WTC11 (cell line): ENCODE measurements at regions not wholly inside any gene's neighbourhood (a gene's known extent, or its start where the extent isn't known, plus 50 kb on each side); places are given as distances from the start of the nearest gene placed in this dataset.

ENCODE experiments used
- ATAC-seq: fragments of 200-7000 bp; cut with Tn5 transposase; 2 replicates; pipeline ENCODE4 v1.10.0; 2021; ENCODE audit warnings: mild to moderate bottlenecking, moderate library complexity
- CTCF ChIA-PET: fragments of 300-600 bp; sonication (Branson Sonifier 250); formaldehyde crosslinking; loops from one replicate; lab custom pipeline; 2021; ENCODE audit warnings: antibody characterized with exemption; lab: Charles Lee
- POLR2A ChIA-PET: fragments of 350-600 bp; sonication (Branson Sonifier 250); formaldehyde crosslinking; loops from one replicate; lab custom pipeline; 2021; ENCODE audit warnings: antibody characterized with exemption; lab: Charles Lee
- DNase-seq: peaks from one replicate; pipeline ENCODE4 v3.0.0; 2021; ENCODE audit warnings: low spot score
- H3K27ac Mint-ChIP-seq: 2 replicates; pipeline ENCODE4 v1.8.0; 2021; ENCODE audit warnings: mixed read lengths
- H3K27me3 Mint-ChIP-seq: 2 replicates; pipeline ENCODE4 v1.8.0; 2021; ENCODE audit warnings: low read depth, mild to moderate bottlenecking, moderate library complexity, mixed read lengths
- H3K36me3 Mint-ChIP-seq: 2 replicates; pipeline ENCODE4 v1.8.0; 2021; ENCODE audit warnings: mixed read lengths
- H3K4me1 Mint-ChIP-seq: 2 replicates; pipeline ENCODE4 v1.8.0; 2022; ENCODE audit warnings: mixed read lengths
- H3K4me3 Mint-ChIP-seq: 2 replicates; pipeline ENCODE4 v1.8.0; 2021; ENCODE audit warnings: mild to moderate bottlenecking, moderate library complexity, mixed read lengths
- H3K9me3 Mint-ChIP-seq: 2 replicates; pipeline ENCODE4 v1.8.0; 2021; ENCODE audit warnings: mixed read lengths
- CBFB ChIP-seq: sonication (generic); formaldehyde crosslinking; IDR thresholded peaks from 2 replicates; pipeline ENCODE4 v1.8.1; 2022; ENCODE audit warnings: mild to moderate bottlenecking, low read depth, missing genetic modification reagents
- GABPB1 ChIP-seq: sonication (generic); formaldehyde crosslinking; IDR thresholded peaks from 2 replicates; pipeline ENCODE4 v1.8.1; 2023; ENCODE audit warnings: mild to moderate bottlenecking, missing genetic modification reagents
- MLX ChIP-seq: sonication (generic); formaldehyde crosslinking; IDR thresholded peaks from 2 replicates; pipeline ENCODE4 v1.8.1; 2023; ENCODE audit warnings: mild to moderate bottlenecking, missing genetic modification reagents, moderate library complexity
- MXD4 ChIP-seq: fragments of 250-450 bp; sonication (Bioruptor Pico); IDR thresholded peaks from 2 replicates; pipeline ENCODE4 v1.8.0; 2021; ENCODE audit warnings: mild to moderate bottlenecking, moderate library complexity, borderline replicate concordance
- PRDM15 ChIP-seq: sonication (generic); formaldehyde crosslinking; IDR thresholded peaks from 2 replicates; pipeline ENCODE4 v1.8.0; 2022; ENCODE audit warnings: missing genetic modification reagents
- PREB ChIP-seq: sonication (generic); formaldehyde crosslinking; IDR thresholded peaks from 2 replicates; pipeline ENCODE4 v1.8.1; 2022; ENCODE audit warnings: mild to moderate bottlenecking, missing genetic modification reagents, moderate library complexity, borderline replicate concordance
- TCF7 ChIP-seq: sonication (generic); formaldehyde crosslinking; IDR thresholded peaks from 2 replicates; pipeline ENCODE4 v1.8.0; 2022; ENCODE audit warnings: mild to moderate bottlenecking, low read depth, missing genetic modification reagents, moderate library complexity
- ZNF121 ChIP-seq: sonication (generic); formaldehyde crosslinking; IDR thresholded peaks from 2 replicates; pipeline ENCODE4 v1.8.0; 2023; ENCODE audit warnings: missing genetic modification reagents
- ZNF138 ChIP-seq: sonication (generic); formaldehyde crosslinking; conservative IDR thresholded peaks from 2 replicates; pipeline ENCODE4 v1.8.1; 2022; ENCODE audit warnings: mild to moderate bottlenecking, moderate library complexity, missing genetic modification reagents
- ZNF219 ChIP-seq: sonication (generic); formaldehyde crosslinking; IDR thresholded peaks from 2 replicates; pipeline ENCODE4 v1.8.0; 2023; ENCODE audit warnings: missing genetic modification reagents, mild to moderate bottlenecking, borderline replicate concordance
- ZNF416 ChIP-seq: fragments of 250-450 bp; sonication (Bioruptor Pico); IDR thresholded peaks from 2 replicates; pipeline ENCODE4 v1.9.0; 2021; ENCODE audit warnings: mild to moderate bottlenecking, inconsistent platforms
- TF ChIP-seq, protein P1 (sequence below): fragments of 250-450 bp; sonication (Bioruptor Pico); IDR thresholded peaks from 2 replicates; pipeline ENCODE4 v1.9.0; 2021; ENCODE audit warnings: mild to moderate bottlenecking
- TF ChIP-seq, protein P2 (sequence below): sonication (generic); formaldehyde crosslinking; IDR thresholded peaks from 2 replicates; pipeline ENCODE4 v1.8.1; 2023; ENCODE audit warnings: mild to moderate bottlenecking, missing genetic modification reagents
- TF ChIP-seq, protein P3 (sequence below): sonication (generic); formaldehyde crosslinking; IDR thresholded peaks from 2 replicates; pipeline ENCODE4 v1.8.1; 2023; ENCODE audit warnings: mild to moderate bottlenecking, missing genetic modification reagents

DNA sequence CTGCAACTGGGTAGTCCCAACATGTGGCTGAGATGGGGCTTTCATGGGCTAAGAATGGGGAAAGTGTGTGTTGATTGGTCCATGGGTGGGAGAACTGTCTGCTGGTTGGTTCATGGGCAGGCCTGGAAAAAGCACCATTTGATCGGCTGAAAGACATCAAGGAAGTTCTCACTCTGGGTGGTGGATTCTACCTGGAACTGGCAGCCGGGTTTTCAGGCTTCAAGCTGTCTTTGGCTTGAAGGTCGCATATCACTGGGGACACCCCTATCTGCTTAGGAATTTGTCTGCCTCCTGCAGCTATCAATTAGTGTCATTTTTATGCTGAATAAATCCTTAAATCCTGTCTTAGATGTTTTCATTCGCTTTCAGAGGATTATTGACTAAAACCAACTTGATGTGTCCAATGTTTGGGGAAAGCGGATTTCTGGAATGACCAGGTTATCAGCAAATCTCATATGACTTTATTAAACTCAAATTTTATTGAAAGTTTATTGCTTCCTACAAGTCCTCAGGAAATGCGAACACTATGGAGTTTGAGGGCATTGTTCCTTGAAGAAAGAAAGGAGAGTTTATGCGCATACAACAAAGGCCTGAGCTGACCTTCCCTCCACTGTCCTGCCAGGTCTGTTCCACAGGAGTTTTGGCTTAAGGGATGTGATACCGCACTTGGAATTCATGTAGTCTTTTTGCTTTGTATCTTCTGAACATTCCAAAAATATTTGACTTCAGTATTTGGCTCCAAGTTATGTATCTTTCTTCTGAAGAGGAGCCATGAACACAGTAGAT lies 451.1 kb downstream of the TUSC1 start:
- Mint-ChIP-seq H3K9me3 (peaks cover 40% of the 10 kb centered on the region), H3K36me3 (peaks cover 43% of the 10 kb centered on the region), H3K27me3 (no peaks in the 10 kb centered on the region), H3K4me3 (no peak overlapping the region), H3K4me1 (peaks cover 15% of the 10 kb centered on the region), H3K27ac (peak overlapping the region; percentile 75)
- TF ChIP-seq PRDM15 (CRISPR knock-in tag): peak; percentile 55; the same call in 1 of the 2 replicates
- TF ChIP-seq, protein P1, sequence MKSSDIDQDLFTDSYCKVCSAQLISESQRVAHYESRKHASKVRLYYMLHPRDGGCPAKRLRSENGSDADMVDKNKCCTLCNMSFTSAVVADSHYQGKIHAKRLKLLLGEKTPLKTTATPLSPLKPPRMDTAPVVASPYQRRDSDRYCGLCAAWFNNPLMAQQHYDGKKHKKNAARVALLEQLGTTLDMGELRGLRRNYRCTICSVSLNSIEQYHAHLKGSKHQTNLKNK (CRISPR knock-in tag): no peak
- no peak for DNase-seq
- ChIA-PET POLR2A (interaction anchor here (0.5 kb wide), 1 partner anchor 10 kb away, joined by 3 read pairs; no protein-coding TSS in a partner anchor), CTCF (no interaction called here)
- peak; percentile 80 for ATAC-seq

GRCh38 chr9:25225938-25226760 lies 452.1 kb downstream of the TUSC1 start:
- H3K4me1 Mint-ChIP-seq: peaks cover 15% of the 10 kb centered on the region
- DNase-seq (no peak), ATAC-seq (no peak)
- CTCF ChIA-PET: no interaction called here
- POLR2A ChIA-PET: interaction anchor here (0.5 kb wide), 1 partner anchor 9 kb away, joined by 3 read pairs; no protein-coding TSS in a partner anchor
- peaks cover 34% of the 10 kb centered on the region for H3K9me3 Mint-ChIP-seq
- H3K4me3 Mint-ChIP-seq: no peak overlapping the region
- H3K27ac Mint-ChIP-seq: peak overlapping the region; percentile 75
- TF ChIP-seq CBFB (CRISPR knock-in tag) (no peak), ZNF219 (CRISPR knock-in tag) (no peak), ZNF121 (CRISPR knock-in tag) (peak; percentile 38; the same call in 1 of the 2 replicates), MXD4 (CRISPR knock-in tag) (no peak), GABPB1 (CRISPR knock-in tag) (no peak), ZNF138 (CRISPR knock-in tag) (no peak), ZNF416 (CRISPR knock-in tag) (no peak)
- H3K27me3 Mint-ChIP-seq: no peaks in the 10 kb centered on the region
- H3K36me3 Mint-ChIP-seq: peaks cover 43% of the 10 kb centered on the region

DNA sequence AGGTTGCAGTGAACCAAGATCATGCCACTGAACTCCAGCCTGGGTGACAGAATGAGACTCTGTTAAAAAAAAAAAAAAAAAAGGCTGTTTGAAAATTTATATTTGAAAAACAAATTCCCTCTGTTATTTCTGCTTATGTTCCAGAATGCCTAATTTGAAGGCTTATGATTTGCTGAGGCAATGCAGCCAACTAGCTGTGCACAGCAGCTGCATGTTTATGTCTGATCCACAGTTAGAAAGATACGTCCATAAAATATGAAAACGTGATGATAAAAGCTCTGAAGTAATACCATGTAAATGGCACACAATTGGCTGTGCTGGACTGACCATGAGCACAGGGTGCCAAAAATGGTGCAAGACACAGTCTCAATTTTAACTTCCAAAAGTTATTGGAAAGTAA lies 453.2 kb downstream of the TUSC1 start:
- no peaks in the 10 kb centered on the region for H3K27me3 Mint-ChIP-seq
- no peak for TF ChIP-seq CBFB (CRISPR knock-in tag)
- no peak for TF ChIP-seq TCF7 (CRISPR knock-in tag)
- TF ChIP-seq, protein P2, sequence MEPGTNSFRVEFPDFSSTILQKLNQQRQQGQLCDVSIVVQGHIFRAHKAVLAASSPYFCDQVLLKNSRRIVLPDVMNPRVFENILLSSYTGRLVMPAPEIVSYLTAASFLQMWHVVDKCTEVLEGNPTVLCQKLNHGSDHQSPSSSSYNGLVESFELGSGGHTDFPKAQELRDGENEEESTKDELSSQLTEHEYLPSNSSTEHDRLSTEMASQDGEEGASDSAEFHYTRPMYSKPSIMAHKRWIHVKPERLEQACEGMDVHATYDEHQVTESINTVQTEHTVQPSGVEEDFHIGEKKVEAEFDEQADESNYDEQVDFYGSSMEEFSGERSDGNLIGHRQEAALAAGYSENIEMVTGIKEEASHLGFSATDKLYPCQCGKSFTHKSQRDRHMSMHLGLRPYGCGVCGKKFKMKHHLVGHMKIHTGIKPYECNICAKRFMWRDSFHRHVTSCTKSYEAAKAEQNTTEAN: no peak
- no peak for TF ChIP-seq PREB
- no peak for TF ChIP-seq MLX (CRISPR knock-in tag)
- TF ChIP-seq PRDM15 (CRISPR knock-in tag): no peak
- no peak for TF ChIP-seq ZNF416 (CRISPR knock-in tag)
- TF ChIP-seq MXD4 (CRISPR knock-in tag): no peak
- TF ChIP-seq, protein P3, sequence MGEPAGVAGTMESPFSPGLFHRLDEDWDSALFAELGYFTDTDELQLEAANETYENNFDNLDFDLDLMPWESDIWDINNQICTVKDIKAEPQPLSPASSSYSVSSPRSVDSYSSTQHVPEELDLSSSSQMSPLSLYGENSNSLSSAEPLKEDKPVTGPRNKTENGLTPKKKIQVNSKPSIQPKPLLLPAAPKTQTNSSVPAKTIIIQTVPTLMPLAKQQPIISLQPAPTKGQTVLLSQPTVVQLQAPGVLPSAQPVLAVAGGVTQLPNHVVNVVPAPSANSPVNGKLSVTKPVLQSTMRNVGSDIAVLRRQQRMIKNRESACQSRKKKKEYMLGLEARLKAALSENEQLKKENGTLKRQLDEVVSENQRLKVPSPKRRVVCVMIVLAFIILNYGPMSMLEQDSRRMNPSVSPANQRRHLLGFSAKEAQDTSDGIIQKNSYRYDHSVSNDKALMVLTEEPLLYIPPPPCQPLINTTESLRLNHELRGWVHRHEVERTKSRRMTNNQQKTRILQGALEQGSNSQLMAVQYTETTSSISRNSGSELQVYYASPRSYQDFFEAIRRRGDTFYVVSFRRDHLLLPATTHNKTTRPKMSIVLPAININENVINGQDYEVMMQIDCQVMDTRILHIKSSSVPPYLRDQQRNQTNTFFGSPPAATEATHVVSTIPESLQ (CRISPR knock-in tag): no peak

More for the DNA sequence above, 453.2 kb downstream of the TUSC1 start:
- ChIA-PET POLR2A (no interaction called here), CTCF (no interaction called here)
- Mint-ChIP-seq H3K9me3 (peaks cover 23% of the 10 kb centered on the region), H3K36me3 (peaks cover 31% of the 10 kb centered on the region), H3K27ac (no peak overlapping the region), H3K4me3 (no peak overlapping the region), H3K4me1 (peaks cover 15% of the 10 kb centered on the region)
- DNase-seq: no peak
- ATAC-seq: no peak
